ENCODE measurements at regions not wholly inside any gene's neighbourhood (a gene's known extent, or its start where the extent isn't known, plus 50 kb on each side); places are given as distances from the start of the nearest gene placed in this dataset.
A peak's percentile ranks its signal among the peaks of the same experiment; 100 is the strongest.

- 34% methylated on average over 3 of the region's 3 CpGs for WGBS (ENCODE audit: low lambda C conversion rate)
- DNase-seq, result no peak
- no peak overlapping the region for H3K4me2 ChIP-seq
- H3K4me3 ChIP-seq (ENCODE audit: low read depth in 2 of 2, low read length in 1 of 2), result no peak overlapping the region
- CTCF ChIA-PET, result no interaction called here
- no peaks in the 10 kb centered on the region for H4K20me1 ChIP-seq (ENCODE audit: insufficient read depth)
- peaks cover 0 to 21% of the 10 kb centered on the region in 2 experiments; a peak in 2 of 4 replicates for H3K4me1 ChIP-seq (ENCODE audit: control insufficient read depth in 1 of 2, insufficient read depth in 2 of 2, low read depth in 1 of 2, low read length in 1 of 2)
- H3K27ac ChIP-seq (ENCODE audit: low read depth in 2 of 2, low read length in 1 of 2), result peak overlapping the region in 1 of 2 experiments; percentile 8; a peak in 1 of 4 replicates
- no peaks in the 10 kb centered on the region for H3K79me2 ChIP-seq (ENCODE audit: insufficient read depth)
- no peaks in the 10 kb centered on the region for H3K9me3 ChIP-seq
- H2AFZ ChIP-seq (ENCODE audit: low read depth), result peak overlapping the region; percentile 74
- POLR2A ChIA-PET, result no interaction called here
- TF ChIP-seq GATA2 (CRISPR knock-in tag; IDR thresholded peaks at IDR 0.05), result no peak
- no peak for TF ChIP-seq YY1 (IDR thresholded peaks at IDR 0.05; ENCODE audit: low read depth)
- TF ChIP-seq TEAD4 (IDR thresholded peaks at IDR 0.05; ENCODE audit: borderline replicate concordance, insufficient read depth), result no peak
- TF ChIP-seq USF2 (IDR thresholded peaks at IDR 0.05; ENCODE audit: borderline replicate concordance, low read depth, low read length), result no peak
- TF ChIP-seq PBX3 (IDR thresholded peaks at IDR 0.05), result no peak
- no peak for TF ChIP-seq RCOR1 (IDR thresholded peaks at IDR 0.05; ENCODE audit: low read length)
- H3K9me2 ChIP-seq, result no peaks in the 10 kb centered on the region
- no peak overlapping the region for H3K9ac ChIP-seq
- H3K27me3 ChIP-seq (ENCODE audit: insufficient read depth), result no peaks in the 10 kb centered on the region
- H3F3A ChIP-seq (replicated peaks; ENCODE audit: insufficient read depth), result peaks cover 5% of the 10 kb centered on the region
- no peaks in the 10 kb centered on the region for H3K36me3 ChIP-seq (replicated peaks in 1 of 2; ENCODE audit: control insufficient read depth in 1 of 2, insufficient read depth in 2 of 2, low read length in 1 of 2)
Observed at GRCh38 chr15:95609096-95609495, 721.4 kb upstream of the NR2F2 start.

GRCh38 chr15:95610945-95611344 is 719.6 kb upstream of the NR2F2 start:
- no peak for DNase-seq
- Histone ChIP-seq H3K36me3 (replicated peaks in 1 of 2; ENCODE audit: control insufficient read depth in 1 of 2, insufficient read depth in 2 of 2, low read length in 1 of 2) (no peaks in the 10 kb centered on the region), H3F3A (replicated peaks; ENCODE audit: insufficient read depth) (peaks cover 5% of the 10 kb centered on the region), H3K9me2 (no peaks in the 10 kb centered on the region), H4K20me1 (ENCODE audit: insufficient read depth) (no peaks in the 10 kb centered on the region), H3K79me2 (ENCODE audit: insufficient read depth) (no peaks in the 10 kb centered on the region), H3K9ac (no peak overlapping the region), H3K4me1 (ENCODE audit: control insufficient read depth in 1 of 2, insufficient read depth in 2 of 2, low read depth in 1 of 2, low read length in 1 of 2) (peaks cover 0 to 2% of the 10 kb centered on the region in 2 experiments; a peak in 1 of 4 replicates), H3K4me3 (ENCODE audit: low read depth in 2 of 2, low read length in 1 of 2) (no peak overlapping the region), H2AFZ (ENCODE audit: low read depth) (peak overlapping the region; percentile 33; the same call in 1 of the 2 replicates), H3K27ac (ENCODE audit: low read depth in 2 of 2, low read length in 1 of 2) (no peak overlapping the region), H3K9me3 (no peaks in the 10 kb centered on the region), H3K27me3 (ENCODE audit: insufficient read depth) (no peaks in the 10 kb centered on the region), H3K4me2 (no peak overlapping the region)
- 32% methylated on average over 2 of the region's 2 CpGs for WGBS (ENCODE audit: low lambda C conversion rate)
- ChIA-PET POLR2A (no interaction called here), CTCF (no interaction called here)
- TF ChIP-seq MXI1 (IDR thresholded peaks at IDR 0.05; ENCODE audit: low read depth, low read length) (no peak), CHD2 (IDR thresholded peaks at IDR 0.05; ENCODE audit: low read length, partially characterized antibody) (no peak), SMC3 (IDR thresholded peaks at IDR 0.05; ENCODE audit: low read depth, low read length) (no peak), TAF1 (IDR thresholded peaks at IDR 0.05; ENCODE audit: borderline replicate concordance, low read depth, low read length) (no peak), RAD21 (IDR thresholded peaks at IDR 0.05; ENCODE audit: low read length) (no peak), ELF1 (IDR thresholded peaks at IDR 0.05) (no peak), CTCF (IDR thresholded peaks at IDR 0.05) (no peak), POLR2AphosphoS5 (IDR thresholded peaks at IDR 0.05; ENCODE audit: low read depth, low read length) (no peak), EP300 (IDR thresholded peaks at IDR 0.05; ENCODE audit: borderline replicate concordance in 1 of 2, low read depth in 1 of 2, low read length in 1 of 2) (no peak), FOXJ3 (CRISPR knock-in tag; IDR thresholded peaks at IDR 0.05) (no peak), FOSL2 (IDR thresholded peaks at IDR 0.05; ENCODE audit: borderline replicate concordance, low read depth) (no peak), USF2 (IDR thresholded peaks at IDR 0.05; ENCODE audit: borderline replicate concordance, low read depth, low read length) (no peak), RCOR1 (IDR thresholded peaks at IDR 0.05; ENCODE audit: low read length) (no peak), ZBTB33 (IDR thresholded peaks at IDR 0.05; ENCODE audit: borderline replicate concordance, low read depth) (no peak), PBX3 (IDR thresholded peaks at IDR 0.05) (no peak), EZH2phosphoT487 (IDR thresholded peaks at IDR 0.05; ENCODE audit: borderline replicate concordance, low read depth) (no peak), NFIC (IDR thresholded peaks at IDR 0.05; ENCODE audit: borderline replicate concordance) (no peak), GATA2 (CRISPR knock-in tag; IDR thresholded peaks at IDR 0.05) (no peak)
